ENCODE measurements at regions not wholly inside any gene's neighbourhood (a gene's known extent, or its start where the extent isn't known, plus 50 kb on each side); places are given as distances from the start of the nearest gene placed in this dataset.
"Not testable (repeated sequence)": the region's sequence is repeated elsewhere in the genome, so short reads cannot be mapped to it uniquely, and the experiment has no call there.

GRCh38 chr9:129458663-129459546, 162.0 kb downstream of the C9orf50 start:
- no peak for DNase-seq (ENCODE audit: low read depth)

GRCh38 chr9:129458155-129458661, 162.7 kb downstream of the C9orf50 start:
- no peak for DNase-seq (ENCODE audit: low read depth)

- DNase-seq (ENCODE audit: low read depth): no peak
These were observed 163.5 kb downstream of the C9orf50 start for GRCh38 chr9:129457325-129457779.

- DNase-seq (ENCODE audit: low read depth): no peak
These were observed 164.2 kb downstream of the C9orf50 start for GRCh38 chr9:129456549-129457324.

GRCh38 chr9:129455151-129455995, 165.5 kb downstream of the C9orf50 start:
- no peak for DNase-seq (ENCODE audit: low read depth)

- DNase-seq (ENCODE audit: low read depth): no peak
These were observed 166.3 kb downstream of the C9orf50 start for GRCh38 chr9:129454467-129455067.

GRCh38 chr9:129453734-129454133, 167.2 kb downstream of the C9orf50 start:
- DNase-seq (ENCODE audit: low read depth): no peak

- no peak for DNase-seq (ENCODE audit: low read depth)
These were observed 169.2 kb downstream of the C9orf50 start for GRCh38 chr9:129451669-129452068.

GRCh38 chr9:129451089-129451656, 169.7 kb downstream of the C9orf50 start:
- no peak for DNase-seq (ENCODE audit: low read depth)

GRCh38 chr9:129449066-129449465, 171.8 kb downstream of the C9orf50 start:
- no peak for DNase-seq (ENCODE audit: low read depth)

- no peak for DNase-seq (ENCODE audit: low read depth)
These were observed 173.9 kb downstream of the C9orf50 start for GRCh38 chr9:129446828-129447550.

- DNase-seq (ENCODE audit: low read depth): no peak
These were observed 175.1 kb downstream of the C9orf50 start for GRCh38 chr9:129445794-129446306.

- not testable (repeated sequence) for DNase-seq (ENCODE audit: low read depth)
These were observed 177.3 kb downstream of the C9orf50 start for GRCh38 chr9:129443515-129444164.

- DNase-seq (ENCODE audit: low read depth): no peak
These were observed 177.9 kb downstream of the C9orf50 start for GRCh38 chr9:129442803-129443511.

GRCh38 chr9:129441852-129442251, 179.0 kb downstream of the C9orf50 start:
- DNase-seq (ENCODE audit: low read depth): no peak

- no peak for DNase-seq (ENCODE audit: low read depth)
These were observed 180.3 kb downstream of the C9orf50 start for GRCh38 chr9:129440435-129441186.

- DNase-seq (ENCODE audit: low read depth): no peak
These were observed 181.7 kb downstream of the C9orf50 start for GRCh38 chr9:129439242-129439641.

All from myocyte (in vitro differentiated cells).